Neural progenitor cell (in vitro differentiated cells): ENCODE measurements at regions not wholly inside any gene's neighbourhood (a gene's known extent, or its start where the extent isn't known, plus 50 kb on each side); places are given as distances from the start of the nearest gene placed in this dataset.

Source experiments
- DNase-seq: peaks from one replicate; pipeline ENCODE4 v3.0.0-alpha.2; 2016; ENCODE audit warnings: low spot score
- H2AFZ ChIP-seq: fragments of 200-600 bp; sonication (generic); replicated peaks from 2 replicates; pipeline ENCODE4 v1.6.1; 2016; ENCODE audit warnings: antibody characterized with exemption
- H3F3A ChIP-seq: fragments of 200-600 bp; sonication (generic); 2 replicates; pipeline ENCODE4 v1.6.1; 2016; ENCODE audit warnings: antibody characterized with exemption, low read depth
- H3K27ac ChIP-seq: fragments of 200-600 bp; sonication (generic); 2 replicates; pipeline ENCODE4 v1.5.1; 2016; ENCODE audit warnings: mild to moderate bottlenecking
- H3K27me3 ChIP-seq: fragments of 200-600 bp; sonication (generic); 2 replicates; pipeline ENCODE4 v1.6.1; 2016; ENCODE audit warnings: mild to moderate bottlenecking, moderate library complexity
- H3K36me3 ChIP-seq: fragments of 200-600 bp; sonication (generic); 2 replicates; pipeline ENCODE4 v1.5.1; 2016
- H3K4me1 ChIP-seq: fragments of 200-600 bp; sonication (generic); 2 replicates; pipeline ENCODE4 v1.6.1; 2016; ENCODE audit warnings: mixed run types
- H3K4me2 ChIP-seq: fragments of 200-600 bp; sonication (generic); 2 replicates; pipeline ENCODE4 v1.6.1; 2016
- H3K4me3 ChIP-seq: fragments of 200-600 bp; sonication (generic); 2 replicates; pipeline ENCODE4 v1.5.1; 2016
- H3K79me2 ChIP-seq: fragments of 200-600 bp; sonication (generic); 2 replicates; pipeline ENCODE4 v1.6.1; 2016; ENCODE audit warnings: low read depth
- H3K9ac ChIP-seq: fragments of 200-600 bp; sonication (generic); 2 replicates; pipeline ENCODE4 v1.6.1; 2016
- H3K9me3 ChIP-seq: fragments of 200-600 bp; sonication (generic); 2 replicates; pipeline ENCODE4 v1.5.1; 2016; ENCODE audit warnings: low read depth
- H4K20me1 ChIP-seq: fragments of 200-600 bp; sonication (generic); 2 replicates; pipeline ENCODE4 v1.6.1; 2016; ENCODE audit warnings: low read depth
- H3K27ac Mint-ChIP-seq: 3 replicates; pipeline ENCODE4 v1.8.0; 2021; ENCODE audit warnings: mixed read lengths
- H3K27me3 Mint-ChIP-seq: 2 replicates; pipeline ENCODE4 v1.8.0; 2022; ENCODE audit warnings: low read depth, mild to moderate bottlenecking, inconsistent platforms, moderate library complexity, mixed read lengths; ENCODE audit not compliant: insufficient read depth
- H3K36me3 Mint-ChIP-seq: 3 replicates; pipeline ENCODE4 v1.8.0; 2021; ENCODE audit warnings: mixed read lengths
- H3K4me1 Mint-ChIP-seq: 3 replicates; pipeline ENCODE4 v1.8.0; 2021; ENCODE audit warnings: mixed read lengths
- H3K4me3 Mint-ChIP-seq: 3 replicates; pipeline ENCODE4 v1.8.0; 2021; ENCODE audit warnings: mild to moderate bottlenecking, moderate library complexity, mixed read lengths
- H3K9me3 Mint-ChIP-seq: 3 replicates; pipeline ENCODE4 v1.8.0; 2020; ENCODE audit warnings: mixed read lengths
- EZH2 ChIP-seq: fragments of 200-600 bp; sonication (generic); IDR thresholded peaks from 2 replicates; pipeline ENCODE4 v1.6.1; 2017; ENCODE audit warnings: antibody characterized with exemption, mild to moderate bottlenecking, moderate library complexity
- EZH2phosphoT487 ChIP-seq: fragments of 200-600 bp; sonication (generic); IDR thresholded peaks from 2 replicates; pipeline ENCODE4 v1.6.1; 2017; ENCODE audit warnings: antibody characterized with exemption
- TF ChIP-seq, protein P1 (sequence below): fragments of 200-600 bp; sonication (generic); IDR thresholded peaks from 2 replicates; pipeline ENCODE4 v1.5.1; 2017; ENCODE audit warnings: antibody characterized with exemption, mild to moderate bottlenecking

DNA sequence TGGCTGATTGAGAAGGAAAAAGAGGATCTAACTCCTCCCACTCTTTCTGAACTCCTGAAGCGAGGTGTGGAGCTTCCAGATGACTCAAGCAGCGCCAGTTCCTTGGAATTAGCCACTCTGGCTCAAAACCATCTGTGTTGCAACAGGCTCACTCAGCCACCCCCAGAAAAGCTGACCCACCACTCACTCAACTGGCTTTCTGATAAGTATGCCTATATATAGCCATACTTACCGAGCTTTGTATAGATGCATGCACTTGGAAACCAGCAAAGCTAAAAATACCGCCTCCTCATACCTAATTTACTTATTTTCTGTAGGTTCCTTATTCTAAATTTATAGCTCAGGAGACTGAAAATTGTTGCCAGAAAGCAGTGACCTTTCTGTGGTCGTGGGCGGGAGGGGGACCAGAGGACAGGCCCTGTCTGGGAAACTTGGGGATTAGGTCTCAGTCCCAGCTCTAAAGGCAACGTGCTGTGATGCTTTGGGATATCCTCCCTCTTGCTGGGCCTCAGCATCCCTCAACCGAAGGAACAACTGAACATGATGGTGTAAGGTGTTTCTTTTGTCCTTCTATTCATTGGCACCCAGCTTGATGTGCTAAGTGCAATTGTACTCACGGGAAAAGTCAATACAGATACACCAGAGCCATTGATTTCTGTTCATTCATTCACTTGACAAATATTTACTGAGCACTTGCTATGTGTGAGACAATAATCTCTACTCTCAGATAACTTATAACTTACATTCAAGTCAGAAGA lies 65.7 kb downstream of the NENF start:
- Histone ChIP-seq H3K27ac (no peak overlapping the region), H3F3A (peaks cover 7% of the 10 kb centered on the region), H3K9me3 (no peaks in the 10 kb centered on the region), H3K79me2 (no peaks in the 10 kb centered on the region), H3K4me2 (no peak overlapping the region), H4K20me1 (no peaks in the 10 kb centered on the region), H2AFZ (no peak overlapping the region), H3K4me1 (peaks cover 11% of the 10 kb centered on the region), H3K36me3 (no peaks in the 10 kb centered on the region), H3K27me3 (peaks cover 11% of the 10 kb centered on the region), H3K4me3 (no peak overlapping the region), H3K9ac (no peak overlapping the region)
- Mint-ChIP-seq H3K4me1 (peaks cover 17% of the 10 kb centered on the region), H3K27me3 (peaks cover 6% of the 10 kb centered on the region), H3K36me3 (no peaks in the 10 kb centered on the region), H3K27ac (peak overlapping the region; percentile 65), H3K4me3 (no peak overlapping the region), H3K9me3 (peaks cover 7% of the 10 kb centered on the region)
- TF ChIP-seq, protein P1, sequence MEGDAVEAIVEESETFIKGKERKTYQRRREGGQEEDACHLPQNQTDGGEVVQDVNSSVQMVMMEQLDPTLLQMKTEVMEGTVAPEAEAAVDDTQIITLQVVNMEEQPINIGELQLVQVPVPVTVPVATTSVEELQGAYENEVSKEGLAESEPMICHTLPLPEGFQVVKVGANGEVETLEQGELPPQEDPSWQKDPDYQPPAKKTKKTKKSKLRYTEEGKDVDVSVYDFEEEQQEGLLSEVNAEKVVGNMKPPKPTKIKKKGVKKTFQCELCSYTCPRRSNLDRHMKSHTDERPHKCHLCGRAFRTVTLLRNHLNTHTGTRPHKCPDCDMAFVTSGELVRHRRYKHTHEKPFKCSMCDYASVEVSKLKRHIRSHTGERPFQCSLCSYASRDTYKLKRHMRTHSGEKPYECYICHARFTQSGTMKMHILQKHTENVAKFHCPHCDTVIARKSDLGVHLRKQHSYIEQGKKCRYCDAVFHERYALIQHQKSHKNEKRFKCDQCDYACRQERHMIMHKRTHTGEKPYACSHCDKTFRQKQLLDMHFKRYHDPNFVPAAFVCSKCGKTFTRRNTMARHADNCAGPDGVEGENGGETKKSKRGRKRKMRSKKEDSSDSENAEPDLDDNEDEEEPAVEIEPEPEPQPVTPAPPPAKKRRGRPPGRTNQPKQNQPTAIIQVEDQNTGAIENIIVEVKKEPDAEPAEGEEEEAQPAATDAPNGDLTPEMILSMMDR: no peak
- TF ChIP-seq EZH2: no peak
- TF ChIP-seq EZH2phosphoT487: no peak
- peak; percentile 29 for DNase-seq

DNA sequence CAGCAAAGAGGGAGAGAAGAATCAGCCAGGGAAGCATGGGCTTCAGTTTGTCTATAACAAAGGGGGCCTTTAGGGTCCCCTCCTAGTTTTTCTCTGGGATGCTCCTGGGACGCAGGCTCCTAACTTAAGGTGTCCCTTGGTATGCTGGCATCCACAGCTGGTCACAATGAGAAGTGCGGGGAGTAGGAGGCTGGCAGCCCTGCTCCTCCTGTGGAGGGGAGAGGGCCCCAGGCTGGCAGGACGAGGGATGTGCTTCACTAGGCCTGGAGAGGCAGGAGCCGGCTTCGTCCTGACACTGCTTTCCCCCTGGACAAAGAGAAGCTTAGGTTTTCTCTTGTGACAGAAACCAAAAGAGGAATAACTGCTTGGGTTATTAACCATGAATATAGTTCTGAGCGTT lies 67.6 kb downstream of the NENF start:
- Histone ChIP-seq H3K36me3 (no peaks in the 10 kb centered on the region), H3K9me3 (no peaks in the 10 kb centered on the region), H3F3A (peaks cover 7% of the 10 kb centered on the region), H3K27me3 (peaks cover 11% of the 10 kb centered on the region), H2AFZ (no peak overlapping the region), H3K4me3 (no peak overlapping the region), H3K79me2 (no peaks in the 10 kb centered on the region), H3K9ac (no peak overlapping the region), H4K20me1 (no peaks in the 10 kb centered on the region), H3K4me1 (peaks cover 11% of the 10 kb centered on the region), H3K4me2 (no peak overlapping the region), H3K27ac (no peak overlapping the region)
- H3K9me3 Mint-ChIP-seq: peaks cover 10% of the 10 kb centered on the region
- H3K27ac Mint-ChIP-seq: peak overlapping the region; percentile 80
- peaks cover 7% of the 10 kb centered on the region for H3K27me3 Mint-ChIP-seq
- H3K4me1 Mint-ChIP-seq: peaks cover 19% of the 10 kb centered on the region
- DNase-seq: no peak
- no peak overlapping the region for H3K4me3 Mint-ChIP-seq
- no peaks in the 10 kb centered on the region for H3K36me3 Mint-ChIP-seq
- TF ChIP-seq EZH2phosphoT487 (no peak), EZH2 (no peak)
- TF ChIP-seq, protein P1: no peak

DNA sequence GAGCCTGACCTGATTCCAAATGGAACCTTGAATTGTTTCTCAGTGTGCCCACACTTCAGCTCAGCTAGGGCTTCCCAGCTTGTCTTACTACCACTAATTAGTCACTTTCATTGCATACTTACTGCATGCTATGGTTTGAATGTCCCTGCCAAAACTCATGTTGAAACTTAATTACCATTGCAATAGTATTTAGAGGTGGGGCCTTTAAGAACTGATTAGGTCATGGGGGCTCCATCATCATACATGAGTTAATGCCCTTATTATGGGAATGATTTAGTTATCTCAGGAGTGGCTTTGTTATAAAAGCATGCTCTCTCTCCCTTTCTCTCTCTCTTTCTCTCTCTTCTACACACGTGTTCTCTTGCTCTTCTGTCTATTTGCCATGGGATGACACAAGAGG lies 68.3 kb downstream of the NENF start:
- H2AFZ ChIP-seq: no peak overlapping the region
- peaks cover 11% of the 10 kb centered on the region for H3K27me3 ChIP-seq
- Mint-ChIP-seq H3K27ac (no peak overlapping the region), H3K9me3 (peaks cover 11% of the 10 kb centered on the region), H3K4me3 (no peak overlapping the region), H3K4me1 (peaks cover 22% of the 10 kb centered on the region), H3K36me3 (no peaks in the 10 kb centered on the region), H3K27me3 (peaks cover 13% of the 10 kb centered on the region)
- H3K9me3 ChIP-seq: no peaks in the 10 kb centered on the region
- no peaks in the 10 kb centered on the region for H3K79me2 ChIP-seq
- H3K27ac ChIP-seq: no peak overlapping the region
- H3K4me3 ChIP-seq: no peak overlapping the region
- no peak for DNase-seq
- H3K9ac ChIP-seq: no peak overlapping the region
- H4K20me1 ChIP-seq: no peaks in the 10 kb centered on the region
- no peaks in the 10 kb centered on the region for H3K36me3 ChIP-seq
- no peak overlapping the region for H3K4me2 ChIP-seq
- H3K4me1 ChIP-seq: peaks cover 11% of the 10 kb centered on the region
- peaks cover 7% of the 10 kb centered on the region for H3F3A ChIP-seq
- TF ChIP-seq EZH2phosphoT487: no peak

GRCh38 chr1:212503714-212504113 lies 71.0 kb downstream of the NENF start:
- H3K27ac Mint-ChIP-seq: peak overlapping the region; percentile 48
- H3K27me3 ChIP-seq: peaks cover 8% of the 10 kb centered on the region
- no peak overlapping the region for H3K27ac ChIP-seq
- no peaks in the 10 kb centered on the region for H3K36me3 ChIP-seq
- no peaks in the 10 kb centered on the region for H3K9me3 ChIP-seq
- H3K9me3 Mint-ChIP-seq: peaks cover 11% of the 10 kb centered on the region
- DNase-seq: no peak
- H4K20me1 ChIP-seq: no peaks in the 10 kb centered on the region
- peaks cover 20% of the 10 kb centered on the region for H3F3A ChIP-seq
- H3K27me3 Mint-ChIP-seq: peaks cover 18% of the 10 kb centered on the region
- no peak overlapping the region for H3K4me3 ChIP-seq
- peaks cover 18% of the 10 kb centered on the region for H3K4me1 ChIP-seq
- H2AFZ ChIP-seq: no peak overlapping the region
- no peak overlapping the region for H3K4me3 Mint-ChIP-seq
- H3K36me3 Mint-ChIP-seq: no peaks in the 10 kb centered on the region
- H3K9ac ChIP-seq: no peak overlapping the region
- no peaks in the 10 kb centered on the region for H3K79me2 ChIP-seq
- TF ChIP-seq, protein P1: no peak
- TF ChIP-seq EZH2phosphoT487: no peak
- no peak for TF ChIP-seq EZH2
- peaks cover 36% of the 10 kb centered on the region for H3K4me1 Mint-ChIP-seq
- no peak overlapping the region for H3K4me2 ChIP-seq
